ENCODE measurements at regions not wholly inside any gene's neighbourhood (a gene's known extent, or its start where the extent isn't known, plus 50 kb on each side); places are given as distances from the start of the nearest gene placed in this dataset.

GRCh38 chr4:33390976-33391375, 2670.8 kb downstream of the PCDH7 start:
- TF ChIP-seq CTCF (IDR thresholded peaks at IDR 0.05; ENCODE audit: low read length) (no peak), EZH2 (IDR thresholded peaks at IDR 0.05; ENCODE audit: borderline replicate concordance, low read length) (no peak)

Data from OCI-LY1 (cell line).